AG20443 (cell line): ENCODE measurements at regions not wholly inside any gene's neighbourhood (a gene's known extent, or its start where the extent isn't known, plus 50 kb on each side); places are given as distances from the start of the nearest gene placed in this dataset.

ENCODE experiments used
- DNase-seq: peaks from one replicate; pipeline ENCODE4 v3.0.0; 2012; ENCODE audit warnings: low spot score, mixed read lengths

DNA sequence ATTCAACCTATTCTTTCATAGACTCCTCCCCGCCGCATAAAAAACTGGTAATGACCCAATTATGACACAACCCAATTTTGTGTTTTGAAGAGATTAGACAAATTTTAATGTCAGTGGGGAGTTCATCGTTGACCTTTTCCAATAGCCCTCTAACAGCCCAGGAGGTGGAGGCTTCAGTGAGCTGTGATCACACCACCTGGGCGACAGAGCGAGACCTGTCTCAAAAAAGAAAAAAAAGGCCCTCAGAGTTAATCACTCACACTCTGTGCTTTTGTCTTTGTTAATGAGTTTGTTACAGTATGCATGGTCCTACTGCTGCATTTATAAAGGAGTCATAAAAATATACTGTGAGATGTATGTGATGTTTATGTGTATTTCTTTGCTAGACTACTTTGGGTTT is 510.6 kb downstream of the CPS1 start:
- DNase-seq: no peak

DNA sequence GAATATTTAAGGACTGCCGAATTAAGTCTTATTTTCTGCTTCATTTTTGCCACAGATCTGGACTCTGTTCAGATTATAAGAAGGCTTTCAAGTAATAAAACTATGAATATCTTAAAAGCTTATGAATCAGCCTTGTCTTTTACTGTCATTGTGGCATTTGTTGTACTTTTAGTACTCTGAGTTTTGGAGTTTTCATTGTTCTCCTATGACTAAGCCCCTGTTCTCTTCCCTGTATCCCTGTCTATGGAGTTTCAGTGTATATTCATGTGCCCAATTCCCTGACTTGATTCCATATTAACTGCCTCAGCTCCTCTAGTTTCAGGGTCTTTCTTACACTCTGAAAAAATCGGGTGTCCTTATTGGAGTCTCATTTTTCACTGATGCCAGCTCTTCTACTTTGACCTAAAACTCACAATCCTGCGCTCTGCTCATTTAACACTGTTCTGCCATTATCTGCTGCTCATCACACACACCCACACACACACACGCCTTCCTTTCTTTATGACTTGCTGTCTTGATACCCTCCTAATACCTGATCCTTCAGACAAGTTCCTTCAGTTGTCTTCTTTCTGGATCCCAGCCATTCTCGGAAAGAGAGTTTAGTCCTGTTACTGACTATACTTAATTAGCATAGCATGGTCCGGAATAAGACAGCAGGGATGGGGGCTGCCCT is 511.8 kb downstream of the CPS1 start:
- no peak for DNase-seq

DNA sequence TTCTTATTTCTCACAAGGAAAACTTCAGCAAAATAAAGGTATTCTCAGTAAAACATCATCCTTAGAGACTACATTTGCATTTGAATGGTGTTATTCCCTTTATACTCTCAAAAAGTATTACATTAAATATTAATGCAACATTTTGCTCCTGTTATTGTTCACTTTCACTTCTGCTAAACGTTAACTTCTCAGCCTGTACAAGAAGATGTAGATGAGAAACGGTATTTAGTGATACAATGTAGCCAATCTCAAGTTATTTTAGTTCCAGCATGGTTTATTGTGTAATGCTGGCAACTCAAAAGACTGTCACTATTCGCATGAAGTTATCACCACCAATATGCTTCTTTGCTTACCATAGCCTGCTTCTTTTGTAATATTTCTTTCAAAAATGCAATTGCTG is 514.1 kb downstream of the CPS1 start:
- DNase-seq: no peak

DNA sequence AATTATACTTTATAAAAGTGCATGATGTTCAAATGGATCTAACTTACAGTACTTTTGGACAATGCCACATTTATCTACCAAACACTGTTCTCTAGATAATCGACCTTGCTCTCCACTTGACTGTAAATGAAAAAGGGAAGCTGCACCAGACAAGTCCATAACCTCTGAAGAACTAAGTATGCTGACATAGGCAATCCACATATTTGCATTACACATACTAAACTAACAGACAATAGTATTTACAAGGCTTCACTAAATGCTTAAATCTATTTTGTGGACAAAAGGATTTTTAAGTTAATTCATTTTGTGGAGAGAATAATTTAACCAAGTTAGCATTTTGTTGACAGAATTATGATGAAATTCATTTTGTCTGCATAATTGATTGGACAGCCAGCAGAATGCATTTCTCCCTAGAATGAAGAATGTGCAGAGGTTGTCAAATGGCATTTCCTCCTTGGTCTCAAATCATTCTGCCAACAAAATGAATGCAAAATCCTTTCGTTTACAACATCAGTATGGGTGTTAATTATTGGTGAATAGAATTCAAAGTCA is 520.9 kb downstream of the CPS1 start:
- DNase-seq: no peak

DNA sequence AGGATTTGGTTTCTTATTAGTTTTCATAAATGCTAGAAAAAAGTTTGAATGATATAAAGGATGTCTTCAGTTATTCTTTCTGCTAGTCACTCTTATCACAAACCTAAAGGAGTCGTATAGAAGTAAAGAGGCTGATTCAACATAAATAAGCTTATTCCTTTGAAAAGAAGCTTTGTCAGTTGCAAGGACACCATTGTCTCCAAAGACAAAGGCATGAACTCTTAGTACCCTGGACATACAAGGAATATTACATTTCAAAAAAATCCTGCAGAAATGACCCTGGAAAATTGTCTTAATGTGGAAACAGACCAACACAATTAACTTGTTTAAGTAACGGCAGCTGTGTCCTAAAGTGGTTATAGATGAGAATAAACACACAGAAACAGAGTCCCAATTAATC is 528.0 kb downstream of the CPS1 start:
- no peak for DNase-seq

DNA sequence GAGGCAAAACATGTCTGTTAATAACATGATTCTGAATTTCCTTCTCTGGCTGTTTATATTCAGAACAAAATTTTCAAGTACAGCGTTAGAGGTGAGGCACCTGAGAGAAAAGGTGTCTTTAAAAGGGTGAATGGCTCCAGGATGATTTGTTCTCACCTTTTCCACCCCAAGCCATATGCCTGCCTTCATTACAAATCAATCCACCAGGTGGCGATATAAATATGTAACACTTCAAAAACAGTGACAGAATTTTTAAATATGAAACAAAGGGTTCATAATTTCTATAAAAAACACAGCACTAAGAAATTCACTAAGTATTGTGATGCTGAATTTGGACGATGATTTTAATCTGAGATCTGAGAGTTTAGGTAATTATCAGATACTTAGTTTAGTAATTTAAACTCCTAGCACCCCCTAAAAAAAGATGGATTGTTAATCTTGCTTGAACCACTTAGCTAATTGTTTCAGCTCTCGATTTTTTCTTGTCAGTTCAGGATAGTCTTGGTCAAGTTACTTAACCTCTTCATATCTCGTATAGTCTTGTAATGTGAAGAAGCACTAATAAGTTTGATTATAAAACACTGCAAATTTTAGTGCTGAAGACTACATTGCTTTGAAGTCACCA is 528.8 kb downstream of the CPS1 start:
- peak; percentile 24 for DNase-seq

DNA sequence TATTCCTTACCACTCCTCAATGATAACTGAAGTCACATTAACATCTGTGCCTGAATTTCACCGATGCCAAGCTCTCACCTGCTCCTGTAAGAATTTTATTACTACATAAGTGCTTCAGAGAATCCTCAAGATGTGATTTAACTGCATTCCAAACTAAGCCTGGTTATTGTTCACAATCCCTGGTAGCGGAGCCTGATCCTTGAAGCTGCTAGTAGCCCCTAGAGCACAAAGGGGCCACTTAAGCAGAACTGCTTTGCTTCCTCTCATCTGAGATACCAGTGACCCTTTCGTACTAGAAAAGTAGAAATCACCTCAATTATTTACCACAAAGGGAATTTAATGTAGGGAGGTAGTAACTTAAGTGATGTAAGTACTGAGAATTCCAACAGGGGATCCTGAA is 529.6 kb downstream of the CPS1 start:
- no peak for DNase-seq

DNA sequence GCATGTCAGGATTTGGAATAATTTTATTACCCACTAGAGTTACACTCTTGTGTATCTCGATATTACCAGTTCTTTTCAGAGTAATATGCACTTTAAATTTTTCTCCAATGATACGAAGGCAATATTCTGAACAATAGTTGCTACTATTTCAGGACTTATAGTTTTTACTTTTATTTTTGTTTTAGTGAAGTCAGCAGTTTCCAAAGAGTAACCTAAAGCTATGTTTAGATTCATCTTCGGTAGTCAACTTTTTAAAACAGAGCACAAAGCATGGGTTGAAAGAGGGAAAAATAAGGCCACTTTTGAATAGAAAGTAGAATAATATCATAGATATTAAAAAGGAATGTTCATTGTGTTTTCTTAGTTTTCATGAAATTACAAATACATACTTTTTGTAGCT is 532.7 kb downstream of the CPS1 start:
- DNase-seq: no peak

DNA sequence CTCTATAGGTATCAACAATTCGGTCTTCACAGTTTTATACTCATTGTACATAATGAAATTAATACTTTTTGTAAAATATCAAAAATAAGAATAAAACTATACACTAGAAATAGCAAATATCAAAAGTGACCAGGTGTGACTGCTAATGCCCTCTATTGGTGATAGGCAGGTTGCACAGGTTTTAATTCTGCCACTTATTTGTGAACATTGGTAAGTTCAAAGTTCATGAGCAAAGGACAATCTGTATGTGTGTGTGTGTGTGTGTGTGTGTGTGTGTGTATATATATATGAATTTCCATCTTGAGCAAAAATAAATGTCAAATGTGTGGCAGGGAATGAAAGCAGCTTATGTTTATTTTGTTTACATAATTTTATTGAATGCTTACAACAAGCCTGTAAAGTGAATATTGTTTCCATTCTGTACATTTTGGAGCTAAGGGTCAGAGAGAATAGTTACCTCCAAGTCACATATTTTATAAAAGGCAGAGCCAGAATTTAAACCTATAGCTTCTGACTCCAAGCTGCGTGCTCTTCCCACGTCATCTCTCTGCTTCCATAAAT is 537.4 kb downstream of the CPS1 start:
- no peak for DNase-seq

DNA sequence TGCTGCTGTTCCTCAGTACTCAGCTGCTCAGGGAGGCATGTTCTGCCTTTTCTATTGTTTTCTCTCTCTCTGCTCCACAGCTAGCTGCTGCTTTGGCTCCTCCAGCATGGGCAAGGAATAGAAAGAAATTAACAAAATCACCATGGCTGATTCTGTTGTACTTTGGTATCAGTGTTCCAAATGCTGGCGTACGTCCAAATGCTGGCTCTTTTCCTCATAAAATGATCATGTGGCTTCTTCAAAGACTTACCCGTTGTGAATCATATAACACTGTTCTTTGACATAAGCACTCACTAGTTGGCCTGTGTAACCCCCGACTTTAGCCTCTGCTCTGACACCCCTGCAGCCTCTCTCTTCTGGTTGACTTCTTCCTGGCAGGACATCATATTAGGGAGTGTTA is 547.6 kb downstream of the CPS1 start:
- DNase-seq: no peak

DNA sequence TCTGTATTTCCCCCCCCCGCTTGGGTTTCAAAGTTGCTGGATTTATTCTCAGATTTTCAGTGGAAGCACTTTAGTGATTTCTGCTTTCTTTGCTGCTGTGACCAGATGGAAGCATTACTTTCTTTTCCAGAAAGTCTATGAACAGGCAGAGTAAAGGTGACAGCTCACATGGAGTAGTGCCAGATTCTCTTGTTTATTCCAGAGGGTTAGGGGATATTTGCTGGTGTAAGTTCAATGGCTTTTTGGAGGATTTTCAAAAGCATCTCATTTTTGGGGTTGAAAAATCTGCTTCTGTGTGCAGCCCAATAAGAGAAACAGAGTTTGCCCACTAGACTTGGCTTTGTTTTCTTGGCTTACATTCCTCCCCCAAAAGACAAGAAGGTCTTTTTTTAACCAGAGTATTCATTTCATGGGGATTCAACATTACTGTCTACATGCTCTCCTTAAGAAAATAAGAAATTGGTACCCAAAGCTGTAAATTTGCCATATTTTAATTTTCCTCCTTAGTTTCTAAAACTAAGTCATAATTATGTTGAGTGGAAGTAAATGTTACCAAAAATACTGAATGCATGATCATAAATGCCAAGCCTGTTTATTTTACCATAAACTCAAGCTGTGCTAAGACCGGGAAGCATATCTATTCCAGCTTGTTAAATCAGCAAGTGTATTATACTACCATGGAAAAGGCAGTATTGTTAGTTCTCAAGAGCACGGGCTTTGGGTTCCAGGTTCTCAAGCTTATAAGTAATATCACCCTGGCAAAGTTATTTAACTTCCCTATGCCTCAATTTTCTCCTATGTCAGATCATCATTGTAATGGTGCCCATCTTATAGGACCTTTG is 557.2 kb downstream of the CPS1 start:
- no peak for DNase-seq

DNA sequence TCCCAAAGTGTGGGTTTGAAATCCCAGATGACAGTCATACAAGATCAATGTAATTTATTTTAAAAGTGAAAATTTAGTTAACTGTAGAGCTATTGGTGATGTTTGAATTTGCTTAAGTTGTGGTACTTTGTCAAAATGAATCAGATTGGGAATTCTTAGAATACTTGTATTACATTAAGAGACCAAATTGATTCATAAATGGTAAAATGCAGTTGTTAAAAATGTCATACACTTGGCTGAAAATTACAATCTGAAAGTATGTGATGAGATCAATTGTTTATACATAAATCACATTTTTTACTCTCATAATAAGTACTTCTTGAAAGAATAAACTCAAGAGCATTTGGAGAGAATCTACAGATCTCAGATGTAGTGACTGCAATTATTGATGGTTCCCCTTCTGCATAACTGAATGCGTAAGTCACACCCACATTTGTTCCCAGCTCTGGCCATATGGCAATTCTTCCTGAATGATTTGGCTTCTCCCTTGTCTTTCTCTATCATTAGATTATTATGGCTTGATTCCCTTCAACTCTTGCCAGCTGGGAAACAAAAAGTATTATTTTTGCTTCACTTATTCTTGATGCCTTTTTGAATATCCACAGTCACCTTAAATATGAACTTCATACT is 558.5 kb downstream of the CPS1 start:
- no peak for DNase-seq

DNA sequence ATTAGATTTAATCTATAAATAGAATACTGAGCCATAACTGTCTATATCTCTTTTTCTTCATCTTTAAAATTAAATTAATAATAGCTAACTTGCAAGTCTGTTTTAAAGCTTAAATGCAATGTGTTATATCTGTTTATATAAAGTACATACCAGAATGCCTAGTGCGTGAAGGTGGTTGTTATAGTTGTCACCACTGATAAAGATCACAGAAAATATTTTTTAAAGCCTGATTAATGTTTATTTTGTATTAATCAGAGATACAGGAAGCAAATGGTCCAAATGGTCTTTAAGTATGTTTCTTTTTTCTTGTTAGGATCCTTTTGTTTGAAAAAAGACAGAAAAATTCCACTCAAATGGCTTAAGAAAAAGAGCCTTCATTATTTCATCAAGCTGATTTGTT is 560.6 kb downstream of the CPS1 start:
- DNase-seq: no peak

DNA sequence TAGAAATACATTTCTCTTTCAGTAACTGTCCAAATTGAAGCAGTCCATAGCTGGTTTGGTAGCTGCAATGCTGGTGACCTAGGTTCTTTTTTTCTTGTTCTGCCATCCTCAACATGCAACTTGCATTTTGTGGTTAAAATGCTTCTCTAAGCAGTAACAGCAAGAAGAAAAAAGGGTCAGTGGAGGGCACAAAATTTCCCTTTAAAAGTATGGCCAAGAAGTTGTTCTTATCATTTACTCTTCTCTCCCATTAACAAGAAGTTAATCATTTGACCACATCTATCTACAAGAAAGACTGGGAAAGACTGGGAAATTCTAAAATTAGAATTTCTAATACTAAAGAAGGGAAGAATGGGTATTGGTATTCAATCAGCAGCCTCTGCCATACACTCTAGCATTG is 569.9 kb downstream of the CPS1 start:
- no peak for DNase-seq

DNA sequence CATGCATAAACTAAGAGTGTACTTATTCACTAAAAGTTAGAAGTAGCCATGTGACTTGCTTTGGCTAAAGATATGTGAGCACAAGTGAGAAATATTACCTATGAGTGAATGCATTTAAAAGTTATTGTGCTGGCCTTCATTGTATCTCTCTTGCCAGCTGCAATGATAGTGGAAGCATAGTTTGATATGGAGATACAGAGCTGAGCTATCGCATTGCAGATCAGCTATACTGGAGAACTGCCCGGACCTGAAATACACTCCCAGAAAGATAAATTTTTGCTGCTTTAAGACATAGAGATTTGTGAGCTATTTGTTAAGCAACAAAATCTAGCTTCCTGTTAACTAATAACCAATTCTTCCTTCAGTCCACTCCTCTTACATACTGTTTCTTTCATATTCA is 571.1 kb downstream of the CPS1 start:
- DNase-seq: no peak

DNA sequence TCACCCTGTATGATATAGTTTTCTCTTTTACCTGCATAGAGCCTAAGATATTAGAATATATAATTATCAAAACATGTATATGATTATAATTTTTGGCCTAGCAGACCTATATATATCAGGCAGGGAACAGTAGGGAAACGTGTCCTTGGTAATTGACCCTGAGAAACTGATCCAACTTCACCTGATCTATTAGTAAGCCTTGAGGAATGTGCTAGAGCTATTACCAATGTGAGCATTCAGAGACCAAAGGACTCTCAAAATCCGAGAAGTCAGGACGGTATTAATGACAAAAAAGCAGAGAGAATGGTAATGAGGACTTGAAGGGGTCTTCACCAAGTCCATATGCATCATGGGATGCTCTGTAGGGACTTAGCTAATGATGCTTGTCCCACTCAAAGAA is 571.9 kb downstream of the CPS1 start:
- no peak for DNase-seq

DNA sequence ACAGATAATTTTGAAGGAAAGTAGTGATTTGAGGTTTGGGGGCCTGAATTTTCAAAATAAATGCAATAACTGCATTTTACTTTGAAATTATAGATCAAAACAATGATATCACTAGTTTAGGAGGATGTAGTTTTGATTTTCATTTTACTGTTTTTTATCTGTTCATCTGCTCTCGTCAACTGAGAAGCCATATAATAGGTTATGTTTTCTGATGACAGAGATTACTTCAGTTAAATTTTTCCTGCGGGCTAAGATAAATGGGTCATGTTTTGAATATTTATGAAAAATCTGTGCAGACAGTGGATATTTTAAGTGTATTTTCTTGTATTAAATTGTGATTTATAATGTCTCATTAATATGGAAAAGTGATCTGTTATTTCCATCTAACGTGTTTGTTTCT is 573.4 kb downstream of the CPS1 start:
- no peak for DNase-seq

DNA sequence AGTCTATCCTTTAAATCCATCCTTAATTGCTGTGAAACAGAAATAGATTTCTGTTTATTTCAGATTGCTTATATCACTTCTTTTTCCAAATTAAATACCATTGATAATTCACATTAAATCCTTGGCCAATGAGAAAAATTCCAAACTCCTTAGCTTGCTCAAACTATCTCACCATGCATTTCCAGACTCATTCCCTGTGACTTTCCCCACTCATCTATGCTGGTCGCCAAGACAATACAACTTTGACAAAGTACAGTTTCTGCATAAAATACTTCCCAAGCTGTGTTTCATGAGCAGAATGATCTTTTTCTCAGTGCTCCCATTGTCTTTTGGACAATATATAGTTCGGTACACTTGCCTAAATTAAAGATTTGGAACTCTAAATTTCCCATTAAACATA is 575.6 kb downstream of the CPS1 start:
- DNase-seq: no peak

DNA sequence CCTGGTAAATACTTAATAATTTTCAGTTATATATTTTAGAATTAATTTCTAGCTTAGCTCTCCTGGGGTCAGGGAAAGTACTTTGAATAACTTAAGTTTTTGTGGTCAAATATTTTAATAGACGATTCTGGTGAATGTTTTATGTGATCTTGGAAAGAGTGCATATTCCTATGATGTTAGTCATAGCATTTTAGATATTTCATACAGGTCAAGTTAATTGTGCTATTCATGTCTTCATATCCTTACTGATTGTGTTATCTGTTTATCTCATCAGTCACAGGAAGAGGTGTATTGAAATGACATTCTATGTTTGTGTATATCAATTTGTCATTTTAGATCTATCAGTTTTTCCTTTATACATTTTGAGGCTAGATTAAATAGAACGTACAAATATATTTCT is 576.2 kb downstream of the CPS1 start:
- peak; percentile 6 for DNase-seq

DNA sequence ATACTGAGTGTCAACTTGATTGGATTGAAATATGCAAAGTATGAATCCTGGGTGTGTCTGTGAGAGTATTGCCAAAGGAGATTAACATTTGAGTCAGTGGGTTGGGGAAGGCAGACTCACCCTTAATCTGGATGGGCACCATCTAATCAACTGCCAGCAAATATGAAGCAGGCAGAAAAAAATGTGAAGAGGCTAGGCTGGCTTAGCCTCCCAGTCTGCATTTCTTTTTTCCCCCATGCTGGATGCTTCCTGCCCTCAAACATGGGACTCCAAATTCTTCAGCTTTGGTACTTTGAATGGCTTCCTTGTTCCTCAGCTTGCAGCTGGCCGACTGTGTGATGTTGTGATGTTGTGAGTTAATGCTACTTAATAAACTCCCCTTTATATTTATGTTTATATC is 577.4 kb downstream of the CPS1 start:
- no peak for DNase-seq

DNA sequence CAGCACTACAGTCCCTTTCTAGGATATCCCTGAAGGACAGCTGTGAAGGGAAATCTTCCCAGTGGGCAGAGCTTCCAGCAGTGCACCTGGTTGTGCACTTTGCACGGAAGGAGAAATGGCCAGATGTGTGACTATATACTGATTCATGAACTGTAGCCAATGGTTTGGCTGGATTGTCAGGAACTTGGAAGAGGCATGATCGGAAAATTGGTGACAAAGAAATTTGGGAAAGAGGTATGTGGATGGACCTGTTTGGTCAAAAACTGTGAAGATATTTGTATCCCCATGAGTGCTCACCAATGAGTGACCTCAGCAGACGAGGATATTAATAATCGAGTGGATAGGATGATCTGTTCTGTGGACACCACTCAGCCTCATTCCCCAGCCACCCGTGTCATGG is 582.2 kb downstream of the CPS1 start:
- no peak for DNase-seq

DNA sequence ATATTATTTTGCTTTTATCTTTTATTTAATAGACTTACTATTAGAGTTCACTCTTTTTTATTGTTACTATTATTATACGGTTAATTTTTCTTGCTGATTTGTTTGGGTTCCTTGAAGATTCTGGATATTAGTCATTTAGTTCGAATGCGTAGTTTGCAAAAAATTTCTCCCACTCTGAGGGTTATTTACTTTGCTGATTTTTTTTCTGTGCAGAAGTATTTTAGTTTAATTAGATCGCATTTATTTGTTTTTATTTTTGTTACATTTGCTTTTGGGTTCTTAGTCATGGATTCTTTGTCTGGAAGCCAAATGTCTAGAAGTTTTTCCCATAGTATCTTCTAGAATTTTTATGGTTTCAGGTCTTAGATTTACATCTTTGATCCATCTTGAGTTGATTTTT is 585.2 kb downstream of the CPS1 start:
- no peak for DNase-seq
